ENCODE measurements at regions not wholly inside any gene's neighbourhood (a gene's known extent, or its start where the extent isn't known, plus 50 kb on each side); places are given as distances from the start of the nearest gene placed in this dataset.

GRCh38 chr6:23589811-23590210 lies 536.2 kb upstream of the NRSN1 start (continued):
- TF ChIP-seq ZNF219 (CRISPR knock-in tag; IDR thresholded peaks at IDR 0.05; ENCODE audit: borderline replicate concordance) (no peak), MXD4 (CRISPR knock-in tag; IDR thresholded peaks at IDR 0.05; ENCODE audit: borderline replicate concordance) (no peak), ZNF532 (CRISPR knock-in tag; IDR thresholded peaks at IDR 0.05; ENCODE audit: borderline replicate concordance) (no peak)

DNA sequence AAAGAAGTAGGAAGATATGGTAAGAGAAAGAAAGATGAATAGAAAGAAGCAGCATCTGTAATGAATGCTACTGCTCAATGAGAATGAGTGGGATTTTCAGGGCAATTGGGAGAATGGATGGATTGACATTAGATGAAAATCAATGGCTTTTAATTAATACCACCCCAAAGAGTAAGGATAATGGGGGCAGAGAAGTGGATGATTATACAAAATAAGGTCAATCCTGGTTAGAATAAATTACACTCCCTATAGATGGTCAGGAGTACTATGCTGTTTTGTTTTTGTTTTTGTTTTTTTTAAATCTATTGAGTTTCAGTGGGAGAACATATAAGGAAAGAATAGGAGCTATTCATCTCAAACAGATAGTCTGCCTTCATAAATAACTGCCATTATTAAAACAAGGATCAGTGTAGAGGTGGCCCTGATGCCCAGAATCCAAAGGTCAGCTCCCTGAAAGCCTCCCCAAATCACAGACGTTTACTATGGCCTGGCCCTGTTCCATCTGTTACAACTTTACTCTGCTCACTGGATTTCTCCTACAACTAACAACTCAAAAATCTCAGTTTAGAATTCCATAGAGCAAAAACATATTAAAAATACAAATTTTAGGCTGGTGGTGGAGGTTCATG lies 535.4 kb upstream of the NRSN1 start:
- H3K36me3 Mint-ChIP-seq, result no peaks in the 10 kb centered on the region
- ATAC-seq (no peak), DNase-seq (ENCODE audit: low spot score) (no peak)
- no peaks in the 10 kb centered on the region for H3K27me3 Mint-ChIP-seq (ENCODE audit: low read depth)
- no peaks in the 10 kb centered on the region for H3K9me3 Mint-ChIP-seq
- no peak overlapping the region for H3K4me3 Mint-ChIP-seq
- H3K4me1 Mint-ChIP-seq, result no peaks in the 10 kb centered on the region
- ChIA-PET POLR2A (no interaction called here), CTCF (no interaction called here)
- TF ChIP-seq FOXP1 (CRISPR knock-in tag; IDR thresholded peaks at IDR 0.05; ENCODE audit: borderline replicate concordance), result no peak
- no peak overlapping the region for H3K27ac Mint-ChIP-seq

GRCh38 chr6:23591761-23592160 lies 534.3 kb upstream of the NRSN1 start:
- ChIA-PET POLR2A (no interaction called here), CTCF (no interaction called here)
- Mint-ChIP-seq H3K27me3 (ENCODE audit: low read depth) (no peaks in the 10 kb centered on the region), H3K27ac (no peak overlapping the region), H3K36me3 (no peaks in the 10 kb centered on the region), H3K4me1 (no peaks in the 10 kb centered on the region), H3K9me3 (no peaks in the 10 kb centered on the region), H3K4me3 (no peak overlapping the region)
- TF ChIP-seq FOXJ3 (CRISPR knock-in tag; IDR thresholded peaks at IDR 0.05; ENCODE audit: borderline replicate concordance), result no peak
- TF ChIP-seq ESRRA (CRISPR knock-in tag; IDR thresholded peaks at IDR 0.05; ENCODE audit: borderline replicate concordance), result no peak
- no peak for TF ChIP-seq ELF4 (CRISPR knock-in tag; IDR thresholded peaks at IDR 0.05; ENCODE audit: low read depth)
- no peak for TF ChIP-seq ZNF423 (CRISPR knock-in tag; IDR thresholded peaks at IDR 0.05)
- no peak for TF ChIP-seq ZNF219 (CRISPR knock-in tag; IDR thresholded peaks at IDR 0.05; ENCODE audit: borderline replicate concordance)
- no peak for TF ChIP-seq EMX1 (CRISPR knock-in tag; IDR thresholded peaks at IDR 0.05)
- TF ChIP-seq, protein P1, sequence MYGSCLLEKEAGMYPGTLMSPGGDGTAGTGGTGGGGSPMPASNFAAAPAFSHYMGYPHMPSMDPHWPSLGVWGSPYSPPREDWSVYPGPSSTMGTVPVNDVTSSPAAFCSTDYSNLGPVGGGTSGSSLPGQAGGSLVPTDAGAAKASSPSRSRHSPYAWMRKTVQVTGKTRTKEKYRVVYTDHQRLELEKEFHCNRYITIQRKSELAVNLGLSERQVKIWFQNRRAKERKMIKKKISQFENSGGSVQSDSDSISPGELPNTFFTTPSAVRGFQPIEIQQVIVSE (CRISPR knock-in tag; IDR thresholded peaks at IDR 0.05; ENCODE audit: borderline replicate concordance), result no peak
- TF ChIP-seq E2F4 (CRISPR knock-in tag; IDR thresholded peaks at IDR 0.05; ENCODE audit: borderline replicate concordance, low read depth), result no peak
- TF ChIP-seq ATF2 (CRISPR knock-in tag; IDR thresholded peaks at IDR 0.05; ENCODE audit: borderline replicate concordance, low read depth), result no peak
- no peak for TF ChIP-seq RELA (CRISPR knock-in tag; IDR thresholded peaks at IDR 0.05; ENCODE audit: borderline replicate concordance)
- TF ChIP-seq E2F1 (CRISPR knock-in tag; IDR thresholded peaks at IDR 0.05), result no peak
- TF ChIP-seq CREM (CRISPR knock-in tag; IDR thresholded peaks at IDR 0.05), result no peak
- TF ChIP-seq GABPB1 (CRISPR knock-in tag; IDR thresholded peaks at IDR 0.05), result no peak
- no peak for TF ChIP-seq ZNF138 (CRISPR knock-in tag; conservative IDR thresholded peaks at IDR 0.05)
- no peak for TF ChIP-seq GRHL2 (CRISPR knock-in tag; IDR thresholded peaks at IDR 0.05; ENCODE audit: insufficient replicate concordance, severe bottlenecking)
- no peak for TF ChIP-seq SMAD3 (CRISPR knock-in tag; IDR thresholded peaks at IDR 0.05; ENCODE audit: borderline replicate concordance)
- ATAC-seq, result peak; percentile 87
- DNase-seq (ENCODE audit: low spot score), result peak; percentile 33
